Neutrophil (primary cell): ENCODE measurements at regions not wholly inside any gene's neighbourhood (a gene's known extent, or its start where the extent isn't known, plus 50 kb on each side); places are given as distances from the start of the nearest gene placed in this dataset.

Experiments used
- H3K27ac ChIP-seq: fragments of 200-600 bp; sonication (generic); 2 replicates; pipeline ENCODE4 v1.5.1; 2016; ENCODE audit warnings: mild to moderate bottlenecking, moderate library complexity
- H3K27me3 ChIP-seq: fragments of 200-600 bp; sonication (generic); 2 replicates; pipeline ENCODE4 v1.6.0; 2016; ENCODE audit warnings: mild to moderate bottlenecking
- H3K36me3 ChIP-seq: fragments of 200-600 bp; sonication (generic); 2 replicates; pipeline ENCODE4 v1.5.1; 2017
- H3K4me1 ChIP-seq, 2 experiments: fragments of 200-600 bp in 1 of 2; sonication (generic) in 1 of 2; 1 replicate in 1 of 2; 2 replicates in 1 of 2; pipeline versions ENCODE4 v1.5.1 to v1.6.1; 2013 to 2016; ENCODE audit warnings: low read depth in 1 of 2, low read length in 1 of 2, mild to moderate bottlenecking in 1 of 2, moderate library complexity in 1 of 2; ENCODE audit not compliant: control insufficient read depth in 1 of 2, insufficient read depth in 1 of 2
- H3K4me3 ChIP-seq, 2 experiments: fragments of 200-600 bp in 1 of 2; sonication (generic) in 1 of 2; 1 replicate in 1 of 2; 2 replicates in 1 of 2; pipeline ENCODE4 v1.5.1; 2013 to 2016; ENCODE audit warnings: low read depth in 1 of 2, low read length in 1 of 2, mild to moderate bottlenecking in 1 of 2, moderate library complexity in 1 of 2
- H3K9me3 ChIP-seq: fragments of 200-600 bp; sonication (generic); 2 replicates; pipeline ENCODE4 v1.5.1; 2016
- TF ChIP-seq, protein P1 (sequence below): fragments of 200-600 bp; sonication (generic); IDR thresholded peaks from 2 replicates; pipeline ENCODE4 v1.5.1; 2016; ENCODE audit warnings: antibody characterized with exemption

DNA sequence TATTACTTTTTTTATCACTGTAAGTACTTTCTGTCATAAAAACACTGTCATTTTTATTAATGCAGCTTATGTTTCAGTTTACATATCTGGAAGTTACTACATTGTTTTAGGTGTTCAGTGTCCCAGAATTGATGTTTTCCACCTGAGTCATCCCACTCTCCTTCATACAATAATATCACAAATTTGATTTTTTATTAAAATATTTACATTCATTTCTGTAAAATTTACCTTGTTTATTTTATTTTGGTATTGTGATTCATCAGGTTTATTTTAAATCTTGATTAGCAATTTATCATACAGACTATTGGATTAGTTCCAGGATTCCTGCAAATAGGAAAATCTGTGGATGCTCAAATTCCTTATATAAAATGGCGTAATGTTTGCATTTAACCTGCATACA is 1662.9 kb downstream of the SUCLG1 start:
- no peak overlapping the region for H3K4me3 ChIP-seq
- no peaks in the 10 kb centered on the region for H3K27me3 ChIP-seq
- H3K4me1 ChIP-seq = no peaks in the 10 kb centered on the region
- H3K36me3 ChIP-seq = no peaks in the 10 kb centered on the region
- H3K9me3 ChIP-seq = no peaks in the 10 kb centered on the region
- TF ChIP-seq, protein P1, sequence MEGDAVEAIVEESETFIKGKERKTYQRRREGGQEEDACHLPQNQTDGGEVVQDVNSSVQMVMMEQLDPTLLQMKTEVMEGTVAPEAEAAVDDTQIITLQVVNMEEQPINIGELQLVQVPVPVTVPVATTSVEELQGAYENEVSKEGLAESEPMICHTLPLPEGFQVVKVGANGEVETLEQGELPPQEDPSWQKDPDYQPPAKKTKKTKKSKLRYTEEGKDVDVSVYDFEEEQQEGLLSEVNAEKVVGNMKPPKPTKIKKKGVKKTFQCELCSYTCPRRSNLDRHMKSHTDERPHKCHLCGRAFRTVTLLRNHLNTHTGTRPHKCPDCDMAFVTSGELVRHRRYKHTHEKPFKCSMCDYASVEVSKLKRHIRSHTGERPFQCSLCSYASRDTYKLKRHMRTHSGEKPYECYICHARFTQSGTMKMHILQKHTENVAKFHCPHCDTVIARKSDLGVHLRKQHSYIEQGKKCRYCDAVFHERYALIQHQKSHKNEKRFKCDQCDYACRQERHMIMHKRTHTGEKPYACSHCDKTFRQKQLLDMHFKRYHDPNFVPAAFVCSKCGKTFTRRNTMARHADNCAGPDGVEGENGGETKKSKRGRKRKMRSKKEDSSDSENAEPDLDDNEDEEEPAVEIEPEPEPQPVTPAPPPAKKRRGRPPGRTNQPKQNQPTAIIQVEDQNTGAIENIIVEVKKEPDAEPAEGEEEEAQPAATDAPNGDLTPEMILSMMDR = no peak
- H3K27ac ChIP-seq = no peak overlapping the region

DNA sequence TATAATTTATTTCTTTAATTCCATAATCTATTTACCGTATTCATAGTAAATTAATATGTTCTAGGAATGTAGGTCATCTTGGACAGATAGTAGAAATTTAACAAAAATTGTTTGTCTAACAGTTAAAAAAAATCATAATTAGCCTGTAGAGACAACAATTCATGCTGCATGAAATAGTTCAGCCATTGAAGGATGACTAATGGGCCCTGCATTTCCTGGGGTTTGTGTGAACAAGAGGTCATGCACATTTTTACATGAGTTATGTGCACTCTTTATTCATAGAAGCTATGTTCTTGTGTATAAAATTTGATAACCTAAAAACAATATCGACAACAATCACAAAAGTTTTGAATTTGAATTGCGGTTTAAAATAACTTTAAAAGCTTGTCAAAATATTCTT is 1663.6 kb downstream of the SUCLG1 start:
- H3K4me3 ChIP-seq = no peak overlapping the region
- H3K9me3 ChIP-seq = no peaks in the 10 kb centered on the region
- no peak overlapping the region for H3K27ac ChIP-seq
- no peaks in the 10 kb centered on the region for H3K36me3 ChIP-seq
- TF ChIP-seq, protein P1 = no peak
- no peaks in the 10 kb centered on the region for H3K4me1 ChIP-seq
- H3K27me3 ChIP-seq = no peaks in the 10 kb centered on the region

DNA sequence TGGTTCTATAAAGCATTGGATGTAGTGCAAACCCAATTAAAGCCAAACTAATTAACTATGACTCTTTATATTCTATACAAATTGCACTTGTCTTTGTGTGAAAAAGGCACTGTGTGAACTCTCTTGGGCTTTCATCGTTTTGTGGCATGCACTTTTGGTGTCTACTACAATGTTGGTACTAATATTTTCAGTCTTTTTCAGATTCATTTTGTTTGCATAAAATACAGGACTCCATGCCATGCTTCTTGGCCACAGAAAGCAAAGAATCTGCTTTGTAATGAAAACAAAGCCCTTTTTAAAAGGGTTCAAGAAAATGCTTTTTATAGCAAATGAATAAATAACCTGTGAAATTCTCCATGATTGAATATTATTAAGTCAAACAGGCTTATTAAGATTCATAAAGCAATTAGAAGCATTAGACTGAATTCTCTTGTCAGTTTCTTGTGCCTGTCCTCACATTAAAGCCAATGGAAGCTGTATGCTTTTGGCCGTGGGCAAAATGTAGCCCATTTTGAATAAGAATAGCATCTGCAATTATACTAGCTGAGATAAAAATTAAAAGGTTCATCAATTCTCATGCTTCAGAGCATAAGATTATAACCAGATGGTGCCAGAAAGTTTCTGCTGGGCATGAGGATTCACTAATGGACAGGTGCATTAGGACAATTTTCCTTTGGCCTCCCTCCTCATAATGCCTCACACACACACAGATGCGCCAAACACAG is 1665.2 kb downstream of the SUCLG1 start:
- H3K27me3 ChIP-seq = no peaks in the 10 kb centered on the region
- no peaks in the 10 kb centered on the region for H3K9me3 ChIP-seq
- no peaks in the 10 kb centered on the region for H3K36me3 ChIP-seq
- H3K27ac ChIP-seq = no peak overlapping the region
- no peaks in the 10 kb centered on the region for H3K4me1 ChIP-seq
- TF ChIP-seq, protein P1 = no peak
- H3K4me3 ChIP-seq = no peak overlapping the region

DNA sequence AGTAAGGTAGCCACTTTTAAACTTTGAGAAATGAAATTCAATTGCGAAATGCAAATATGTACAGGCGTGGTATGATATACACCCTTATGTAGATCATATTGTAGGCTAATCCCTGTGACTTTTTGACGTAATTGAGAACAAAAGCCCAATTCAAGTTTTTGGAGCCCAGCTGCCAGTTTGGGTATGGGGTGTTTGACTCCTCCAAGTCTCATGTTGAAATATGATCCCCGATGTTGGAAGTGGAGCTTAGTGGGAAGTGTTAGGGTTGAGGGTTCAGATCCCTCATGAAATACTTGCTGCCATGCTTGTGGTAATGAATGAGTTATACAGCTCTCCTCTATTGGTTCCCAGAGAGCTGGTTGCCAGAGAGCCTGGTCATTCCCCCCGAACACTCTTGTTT is 1666.8 kb downstream of the SUCLG1 start:
- H3K27me3 ChIP-seq = no peaks in the 10 kb centered on the region
- TF ChIP-seq, protein P1 = no peak
- H3K9me3 ChIP-seq = no peaks in the 10 kb centered on the region
- no peaks in the 10 kb centered on the region for H3K4me1 ChIP-seq
- H3K27ac ChIP-seq = no peak overlapping the region
- H3K4me3 ChIP-seq = no peak overlapping the region
- no peaks in the 10 kb centered on the region for H3K36me3 ChIP-seq

DNA sequence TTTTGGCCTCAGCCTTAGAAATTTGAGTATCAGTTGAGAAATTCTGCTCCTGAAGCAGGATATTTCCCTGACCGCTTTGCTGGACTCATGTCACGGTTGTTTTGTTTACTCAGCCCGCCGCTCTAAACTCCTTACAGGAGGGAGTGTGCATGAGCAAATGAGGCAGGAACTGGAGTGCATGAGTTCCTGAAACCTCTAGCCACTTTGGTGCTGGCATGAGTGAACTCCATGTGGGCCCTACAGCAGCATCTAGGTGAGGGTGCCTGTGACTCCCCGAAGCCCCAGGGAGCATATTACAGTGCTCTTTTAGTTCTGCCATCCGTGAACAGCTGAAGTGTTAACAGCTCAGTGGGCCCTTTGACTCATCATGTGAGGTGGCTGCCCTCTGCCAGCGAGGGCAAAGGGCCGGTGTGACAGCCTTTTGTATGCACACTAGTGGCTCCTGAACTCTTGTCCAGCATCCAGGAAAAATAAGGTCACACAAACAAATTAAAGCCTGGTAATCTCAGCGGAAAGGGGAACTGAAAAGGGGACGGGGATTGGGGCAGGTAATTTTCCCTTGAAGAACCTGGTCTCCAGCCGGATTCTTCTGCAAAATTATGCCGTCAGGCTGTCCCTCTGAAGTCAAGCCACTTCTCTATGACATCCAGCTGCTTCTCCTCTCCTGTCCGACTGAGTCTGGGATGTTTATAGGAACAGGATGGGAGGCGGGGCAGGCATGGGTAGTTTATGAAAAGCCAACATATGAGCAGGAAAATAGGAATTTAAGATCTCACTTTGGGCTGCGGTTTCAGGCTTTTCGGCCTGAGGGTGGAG is 1668.7 kb downstream of the SUCLG1 start:
- no peaks in the 10 kb centered on the region for H3K4me1 ChIP-seq
- TF ChIP-seq, protein P1 = no peak
- H3K36me3 ChIP-seq = no peaks in the 10 kb centered on the region
- H3K9me3 ChIP-seq = no peaks in the 10 kb centered on the region
- H3K27ac ChIP-seq = no peak overlapping the region
- H3K4me3 ChIP-seq = no peak overlapping the region
- H3K27me3 ChIP-seq = no peaks in the 10 kb centered on the region
